SK-N-SH (cell line): ENCODE measurements at regions not wholly inside any gene's neighbourhood (a gene's known extent, or its start where the extent isn't known, plus 50 kb on each side); places are given as distances from the start of the nearest gene placed in this dataset.

Experiments used
- CTCF ChIA-PET: fragments of 300-600, 350-600 bp; formaldehyde crosslinking; extraction: SDS; loops from one replicate; lab custom pipeline; 2021; lab: Yijun Ruan, JAX
- POLR2A ChIA-PET: fragments of 350-600 bp; sonication (Branson Sonifier 250); formaldehyde crosslinking; extraction: SDS; loops from one replicate; lab custom pipeline; 2020; ENCODE audit warnings: antibody characterized with exemption, inconsistent platforms; lab: Yijun Ruan, JAX
- DNase-seq: peaks from one replicate; pipeline ENCODE4 v3.0.0; 2012
- H2AFZ ChIP-seq: fragments of 200-600 bp; sonication (generic); 2 replicates; pipeline ENCODE4 v1.8.1; 2016; ENCODE audit warnings: antibody characterized with exemption, mild to moderate bottlenecking, low read depth
- H3F3A ChIP-seq: fragments of 200-600 bp; sonication (generic); replicated peaks from 2 replicates; pipeline ENCODE3; 2016; ENCODE audit warnings: antibody characterized with exemption, mild to moderate bottlenecking; ENCODE audit not compliant: insufficient read depth
- H3K27ac ChIP-seq, 2 experiments: fragments of 200-500 bp in 1 of 2; fragments of 200-600 bp in 1 of 2; sonication (Bioruptor generic) in 1 of 2; sonication (generic), shearing (Covaris generic) in 1 of 2; 2 replicates each; pipeline versions ENCODE4 v1.5.1 to v1.6.1; 2014 to 2016; ENCODE audit warnings: low read depth in 2 of 2, inconsistent platforms in 1 of 2, low read length in 1 of 2, mild to moderate bottlenecking in 1 of 2, mixed read lengths in 1 of 2
- H3K27me3 ChIP-seq: fragments of 200-600 bp; sonication (generic), shearing (Covaris generic); 2 replicates; pipeline ENCODE4 v1.6.1; 2016; ENCODE audit warnings: mixed run types; ENCODE audit not compliant: insufficient read depth
- H3K36me3 ChIP-seq, 2 experiments: fragments of 200-500 bp in 1 of 2; fragments of 200-600 bp in 1 of 2; sonication (Bioruptor generic) in 1 of 2; sonication (generic) in 1 of 2; replicated peaks in 1 of 2; 2 replicates each; pipeline versions ENCODE3 to v1.5.1; 2014 to 2016; ENCODE audit warnings: low read length in 1 of 2, mild to moderate bottlenecking in 1 of 2; ENCODE audit not compliant: insufficient read depth in 2 of 2, control insufficient read depth in 1 of 2
- H3K4me1 ChIP-seq, 2 experiments: fragments of 200-500 bp in 1 of 2; fragments of 200-600 bp in 1 of 2; sonication (Bioruptor generic) in 1 of 2; sonication (generic), shearing (Covaris generic) in 1 of 2; 2 replicates each; pipeline versions ENCODE4 v1.5.1 to v1.6.1; 2014 to 2016; ENCODE audit warnings: low read depth in 1 of 2, low read length in 1 of 2, mixed run types in 1 of 2; ENCODE audit not compliant: insufficient read depth in 2 of 2, control insufficient read depth in 1 of 2
- H3K4me2 ChIP-seq: fragments of 200-600 bp; sonication (generic), shearing (Covaris generic); 2 replicates; pipeline ENCODE4 v1.6.1; 2017; ENCODE audit warnings: mixed run types
- H3K4me3 ChIP-seq, 2 experiments: fragments of 200-500 bp in 1 of 2; fragments of 200-600 bp in 1 of 2; sonication (Bioruptor generic) in 1 of 2; sonication (generic), shearing (Covaris generic) in 1 of 2; 2 replicates each; pipeline versions ENCODE4 v1.5.1 to v1.8.1; 2014 to 2016; ENCODE audit warnings: low read depth in 2 of 2, inconsistent platforms in 1 of 2, low read length in 1 of 2, mild to moderate bottlenecking in 1 of 2, mixed read lengths in 1 of 2, moderate library complexity in 1 of 2
- H3K79me2 ChIP-seq: fragments of 200-600 bp; sonication (generic); 2 replicates; pipeline ENCODE4 v1.8.1; 2017; ENCODE audit warnings: mild to moderate bottlenecking; ENCODE audit not compliant: insufficient read depth
- H3K9ac ChIP-seq: fragments of 200-600 bp; sonication (generic); 2 replicates; pipeline ENCODE4 v1.6.1; 2017; ENCODE audit warnings: mixed run types
- H3K9me2 ChIP-seq: fragments of 200-600 bp; sonication (generic); 2 replicates; pipeline ENCODE4 v1.6.1; 2017; ENCODE audit warnings: mixed run types
- H3K9me3 ChIP-seq: fragments of 200-600 bp; sonication (generic); 2 replicates; pipeline ENCODE4 v1.6.1; 2017; ENCODE audit warnings: mixed run types, mild to moderate bottlenecking, moderate library complexity
- H4K20me1 ChIP-seq: fragments of 200-600 bp; sonication (generic); 2 replicates; pipeline ENCODE4 v1.6.1; 2017; ENCODE audit warnings: mild to moderate bottlenecking, mixed run types; ENCODE audit not compliant: insufficient read depth
- CHD2 ChIP-seq: fragments of 150-350 bp; IDR thresholded peaks from 2 replicates; pipeline ENCODE4 v1.6.1; 2018; ENCODE audit warnings: low read length; ENCODE audit not compliant: partially characterized antibody
- ELF1 ChIP-seq: IDR thresholded peaks from 2 replicates; pipeline ENCODE4 v1.4.0; 2012
- FOXM1 ChIP-seq: IDR thresholded peaks from 2 replicates; pipeline ENCODE4 v1.4.0; 2012; ENCODE audit warnings: low read depth, mild to moderate bottlenecking
- MAX ChIP-seq: IDR thresholded peaks from 2 replicates; pipeline ENCODE4 v1.4.0; 2012; ENCODE audit warnings: low read depth
- NFIC ChIP-seq: IDR thresholded peaks from 2 replicates; pipeline ENCODE4 v1.4.0; 2012; ENCODE audit warnings: borderline replicate concordance
- REST ChIP-seq: IDR thresholded peaks from 2 replicates; pipeline ENCODE4 v1.6.1; 2012; ENCODE audit warnings: mild to moderate bottlenecking, low read depth, low read length, moderate library complexity
- RFX5 ChIP-seq: IDR thresholded peaks from 2 replicates; pipeline ENCODE4 v1.6.1; 2012; ENCODE audit warnings: mild to moderate bottlenecking, improper control_type of control experiment, low read length
- TAF1 ChIP-seq: IDR thresholded peaks from 2 replicates; pipeline ENCODE4 v1.6.1; 2012; ENCODE audit warnings: low read depth, mild to moderate bottlenecking, low read length, moderate library complexity, borderline replicate concordance
- TEAD4 ChIP-seq: IDR thresholded peaks from 2 replicates; pipeline ENCODE4 v1.4.0; 2012; ENCODE audit warnings: mild to moderate bottlenecking, borderline replicate concordance; ENCODE audit not compliant: insufficient read depth
- USF1 ChIP-seq: IDR thresholded peaks from 2 replicates; pipeline ENCODE4 v1.4.0; 2012; ENCODE audit warnings: low read depth, borderline replicate concordance
- USF2 ChIP-seq: fragments of 150-350 bp; IDR thresholded peaks from 2 replicates; pipeline ENCODE4 v1.6.1; 2017; ENCODE audit warnings: antibody characterized with exemption, low read length, low read depth, borderline replicate concordance
- YY1 ChIP-seq: IDR thresholded peaks from 2 replicates; pipeline ENCODE4 v1.4.0; 2012; ENCODE audit warnings: low read depth, mild to moderate bottlenecking
- ZBTB33 ChIP-seq: IDR thresholded peaks from 2 replicates; pipeline ENCODE4 v1.4.0; 2012; ENCODE audit warnings: low read depth, borderline replicate concordance
- WGBS: methylation state at CpG from one replicate; pipeline ENCODE4 v1.1.6; 2017; ENCODE audit warnings: low lambda C conversion rate; 5-methylcytosine and 5-hydroxymethylcytosine counted together

DNA sequence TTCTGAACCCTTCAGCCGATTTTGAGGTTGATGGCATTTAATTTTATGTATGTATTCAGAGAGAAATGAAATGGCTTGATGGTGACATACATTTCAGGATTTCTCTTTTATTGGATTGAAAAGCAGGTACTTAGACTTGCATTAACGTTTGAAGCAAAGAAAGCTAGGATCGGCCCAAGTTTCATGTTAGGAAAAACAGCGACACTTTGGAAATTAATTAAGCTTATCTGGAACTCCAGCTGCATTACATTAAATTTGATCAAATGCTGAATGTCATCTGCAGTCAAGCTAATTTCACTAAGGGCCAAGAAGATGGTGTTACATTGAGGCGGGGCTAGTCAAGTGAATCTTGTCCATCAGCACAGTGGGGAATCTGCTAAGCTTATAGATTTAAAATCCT lies 441.8 kb downstream of the IRS1 start:
- H3K27me3 ChIP-seq = no peaks in the 10 kb centered on the region
- WGBS = 31% methylated on average over 5 of the region's 5 CpGs
- H3K9ac ChIP-seq = no peak overlapping the region
- no peak overlapping the region for H2AFZ ChIP-seq
- ChIA-PET POLR2A (no interaction called here), CTCF (no interaction called here)
- no peak overlapping the region for H3K4me2 ChIP-seq
- H3K36me3 ChIP-seq = no peaks in the 10 kb centered on the region
- no peaks in the 10 kb centered on the region for H3K4me1 ChIP-seq
- no peak overlapping the region for H3K4me3 ChIP-seq
- no peak overlapping the region for H3K27ac ChIP-seq
- H3K9me2 ChIP-seq = no peaks in the 10 kb centered on the region
- H3K79me2 ChIP-seq = no peaks in the 10 kb centered on the region
- TF ChIP-seq ZBTB33 (no peak), USF1 (no peak)
- TF ChIP-seq, all 33 proteins: peak for 0
- Histone ChIP-seq H3K9me3 (no peaks in the 10 kb centered on the region), H4K20me1 (no peaks in the 10 kb centered on the region), H3F3A (no peaks in the 10 kb centered on the region)
- DNase-seq = no peak

DNA sequence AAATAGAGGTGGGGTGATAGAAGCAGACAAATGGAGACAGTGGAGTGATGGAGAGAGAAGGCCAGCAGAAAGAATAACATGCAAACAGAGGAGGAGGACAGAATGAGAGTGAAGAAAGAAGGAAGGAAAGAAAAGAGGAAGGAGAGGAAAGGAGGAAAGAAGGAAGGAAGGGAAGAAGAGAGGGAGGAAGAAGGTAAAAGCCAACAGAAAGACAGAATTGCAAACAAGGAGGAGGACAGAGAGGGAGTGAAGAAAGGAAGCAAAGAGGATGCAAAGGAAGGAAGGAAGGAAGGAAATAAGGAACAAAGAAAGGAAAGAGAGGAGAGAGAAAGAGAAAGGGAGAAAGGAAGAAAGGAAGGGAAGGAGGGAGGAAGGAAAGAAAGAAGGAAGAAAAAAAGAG lies 444.0 kb downstream of the IRS1 start:
- H3K36me3 ChIP-seq = no peaks in the 10 kb centered on the region
- no peaks in the 10 kb centered on the region for H3K4me1 ChIP-seq
- H3K4me3 ChIP-seq = no peak overlapping the region
- no peak overlapping the region for H3K27ac ChIP-seq
- H3K9me3 ChIP-seq = no peaks in the 10 kb centered on the region
- H3K27me3 ChIP-seq = no peaks in the 10 kb centered on the region
- ChIA-PET POLR2A (no interaction called here), CTCF (no interaction called here)
- no peak for DNase-seq
- H3K4me2 ChIP-seq = no peak overlapping the region
- H3F3A ChIP-seq = no peaks in the 10 kb centered on the region
- H3K9ac ChIP-seq = no peak overlapping the region
- H3K79me2 ChIP-seq = no peaks in the 10 kb centered on the region
- H3K9me2 ChIP-seq = no peaks in the 10 kb centered on the region
- H4K20me1 ChIP-seq = no peaks in the 10 kb centered on the region
- TF ChIP-seq USF2 = no peak
- TF ChIP-seq TAF1 = no peak
- no peak for TF ChIP-seq ELF1
- TF ChIP-seq FOXM1 = no peak
- TF ChIP-seq CHD2 = no peak
- no peak for TF ChIP-seq USF1
- TF ChIP-seq RFX5 = no peak
- no peak for TF ChIP-seq ZBTB33
- no peak for TF ChIP-seq TEAD4
- TF ChIP-seq YY1 = no peak
- TF ChIP-seq REST = no peak
- TF ChIP-seq NFIC = no peak
- TF ChIP-seq MAX = no peak
- peak overlapping the region; percentile 31; the same call in 1 of the 2 replicates for H2AFZ ChIP-seq
